Adrenal gland (tissue), 9 donors: ENCODE measurements at regions not wholly inside any gene's neighbourhood (a gene's known extent, or its start where the extent isn't known, plus 50 kb on each side); places are given as distances from the start of the nearest gene placed in this dataset.
"Not testable (repeated sequence)": the region's sequence is repeated elsewhere in the genome, so short reads cannot be mapped to it uniquely, and the experiment has no call there.

Experiments
- DNase-seq, 7 donors: peaks; one replicate each; pipeline ENCODE4 v3.0.0-alpha.2; 2019 to 2020
- H3K27ac ChIP-seq, 5 donors: fragments of 200-600 bp; sonication (generic) in 4 of 5; 1 replicate in 3 of 5; 2 replicates in 2 of 5; pipeline versions ENCODE4 v1.5.1 to v1.8.0; 2016 to 2020; ENCODE audit warnings: mild to moderate bottlenecking in 1 of 5
- H3K27me3 ChIP-seq: fragments of 200-600 bp; 2 replicates; pipeline ENCODE4 v1.8.0; 2021
- H3K36me3 ChIP-seq, 2 donors: fragments of 200-600 bp; replicated peaks in 1 of 2; 1 replicate in 1 of 2; 2 replicates in 1 of 2; pipeline versions ENCODE4 v1.5.1 to v1.8.0; 2018 to 2022
- H3K4me1 ChIP-seq, 2 donors: fragments of 200-600 bp; replicated peaks in 1 of 2; 1 replicate in 1 of 2; 2 replicates in 1 of 2; pipeline versions ENCODE4 v1.5.1 to v1.8.0; 2018 to 2021
- H3K4me3 ChIP-seq, 4 donors: fragments of 200-600 bp; sonication (generic) in 3 of 4; one replicate each; pipeline ENCODE4 v1.5.1; 2016 to 2018
- H3K9me3 ChIP-seq, 3 donors: fragments of 200-600 bp; sonication (generic) in 1 of 3; replicated peaks in 1 of 3; 1 replicate in 2 of 3; 2 replicates in 1 of 3; pipeline versions ENCODE4 v1.5.1 to v1.8.0; 2016 to 2021
- CTCF ChIP-seq, 6 experiments: fragments of 450-650 bp in 4 of 6; fragments of 200-600 bp in 2 of 6; sonication (generic) in 1 of 6; IDR thresholded peaks; 1 replicate in 5 of 6; 2 replicates in 1 of 6; pipeline versions ENCODE4 v1.5.1 to v1.8.0; 2016 to 2021; ENCODE audit warnings: antibody characterized with exemption in 6 of 6, mild to moderate bottlenecking in 2 of 6, moderate library complexity in 1 of 6
- POLR2A ChIP-seq, 2 donors: fragments of 450-650 bp; IDR thresholded peaks; one replicate each; pipeline ENCODE4 v1.6.1; 2017; ENCODE audit warnings: antibody characterized with exemption in 2 of 2, mild to moderate bottlenecking in 2 of 2, moderate library complexity in 1 of 2
- WGBS, 4 donors: extraction: QIAGEN DNeasy Blood & Tissue Kit in 2 of 4; methylation state at CpG; one replicate each; pipeline versions ENCODE4 v1.1.5 to v1.1.7; 2013 to 2017; 5-methylcytosine and 5-hydroxymethylcytosine counted together
- intact Hi-C, 2 donors: fragments of 100-400 bp; cut with DNase I; formaldehyde crosslinking; loops; one replicate each; pipeline versions ENCODE4 v1.14.1 to v1.15.0; 2022 to 2023
- donor health status: healthy with polysubstance abuse.
- donor health status: Bipolar disorder and iron deficiency.
- donor health status: DM: yes; HTN: yes; CAD: no.
- donor health status: DM: no; HTN: no; CAD: no.
- donor health status: DM: no; HTN: no; CAD: no.

- TF ChIP-seq POLR2A (IDR thresholded peaks at IDR 0.05) (no peak), CTCF (IDR thresholded peaks at IDR 0.05) (no peak)
- no peaks in the 10 kb centered on the region for H3K27me3 ChIP-seq
- intact Hi-C loops, result no loop called here
- H3K36me3 ChIP-seq, result no peaks in the 10 kb centered on the region
- no peaks in the 10 kb centered on the region for H3K9me3 ChIP-seq
- 79 to 93% (median 88%) methylated on average over 4 of the region's 4 CpGs for whole genome bisulfite sequencing, 4 donors
- H3K4me1 ChIP-seq, result no peaks in the 10 kb centered on the region
- H3K4me3 ChIP-seq, result no peak overlapping the region
- no peak for DNase-seq
- H3K27ac ChIP-seq, result no peak overlapping the region
Observed at GRCh38 chr9:82423700-82424099, 435.1 kb downstream of the SPATA31D1 start.

GRCh38 chr9:82424599-82425120, 436.1 kb downstream of the SPATA31D1 start:
- Histone ChIP-seq H3K4me3 (no peak overlapping the region), H3K27me3 (no peaks in the 10 kb centered on the region), H3K4me1 (no peaks in the 10 kb centered on the region), H3K36me3 (no peaks in the 10 kb centered on the region), H3K9me3 (no peaks in the 10 kb centered on the region), H3K27ac (no peak overlapping the region)
- DNase-seq, result no peak
- TF ChIP-seq CTCF (IDR thresholded peaks at IDR 0.05), result no peak
- TF ChIP-seq POLR2A (IDR thresholded peaks at IDR 0.05), result no peak
- intact Hi-C loops, result no loop called here

- Histone ChIP-seq H3K27ac (no peak overlapping the region), H3K9me3 (no peaks in the 10 kb centered on the region), H3K4me1 (no peaks in the 10 kb centered on the region), H3K4me3 (no peak overlapping the region), H3K27me3 (no peaks in the 10 kb centered on the region), H3K36me3 (no peaks in the 10 kb centered on the region)
- 87 to 94% (median 89%) methylated on average over 5 to 18 of the region's 18 CpGs for WGBS, 4 donors
- TF ChIP-seq CTCF (IDR thresholded peaks at IDR 0.05) (no peak), POLR2A (IDR thresholded peaks at IDR 0.05) (no peak)
- intact Hi-C loops, result no loop called here
- no peak for DNase-seq
Observed at GRCh38 chr9:82431121-82431520, 442.5 kb downstream of the SPATA31D1 start.

- H3K27ac ChIP-seq, H3K9me3 ChIP-seq, DNase-seq, H3K4me1 ChIP-seq, intact Hi-C loops, H3K36me3 ChIP-seq, H3K27me3 ChIP-seq, H3K4me3 ChIP-seq: not testable (repeated sequence)
- WGBS, 4 donors, result 75 to 94% (median 93%) methylated on average over 1 to 15 of the region's 15 CpGs
Observed at GRCh38 chr9:82433290-82433931, 444.8 kb downstream of the SPATA31D1 start.

- H3K27me3 ChIP-seq, result no peaks in the 10 kb centered on the region
- DNase-seq, result no peak
- no peaks in the 10 kb centered on the region for H3K9me3 ChIP-seq
- no peak overlapping the region for H3K4me3 ChIP-seq
- no peaks in the 10 kb centered on the region for H3K36me3 ChIP-seq
- WGBS, 4 donors, result 89 to 100% (median 94%) methylated on average over 1 to 2 of the region's 2 CpGs
- intact Hi-C loops, result no loop called here
- TF ChIP-seq CTCF (IDR thresholded peaks at IDR 0.05) (no peak), POLR2A (IDR thresholded peaks at IDR 0.05) (no peak)
- H3K4me1 ChIP-seq, result no peaks in the 10 kb centered on the region
- H3K27ac ChIP-seq, result no peak overlapping the region
Observed at GRCh38 chr9:82436475-82436874, 447.9 kb downstream of the SPATA31D1 start.

GRCh38 chr9:82437183-82437582, 448.6 kb downstream of the SPATA31D1 start:
- H3K36me3 ChIP-seq, intact Hi-C loops, H3K4me1 ChIP-seq, H3K27me3 ChIP-seq, H3K4me3 ChIP-seq, DNase-seq, H3K9me3 ChIP-seq, H3K27ac ChIP-seq: not testable (repeated sequence)
- 87 to 100% (median 91%) methylated on average over 3 of the region's 3 CpGs for WGBS, 4 donors
